ENCODE measurements at regions not wholly inside any gene's neighbourhood (a gene's known extent, or its start where the extent isn't known, plus 50 kb on each side); places are given as distances from the start of the nearest gene placed in this dataset.

DNA sequence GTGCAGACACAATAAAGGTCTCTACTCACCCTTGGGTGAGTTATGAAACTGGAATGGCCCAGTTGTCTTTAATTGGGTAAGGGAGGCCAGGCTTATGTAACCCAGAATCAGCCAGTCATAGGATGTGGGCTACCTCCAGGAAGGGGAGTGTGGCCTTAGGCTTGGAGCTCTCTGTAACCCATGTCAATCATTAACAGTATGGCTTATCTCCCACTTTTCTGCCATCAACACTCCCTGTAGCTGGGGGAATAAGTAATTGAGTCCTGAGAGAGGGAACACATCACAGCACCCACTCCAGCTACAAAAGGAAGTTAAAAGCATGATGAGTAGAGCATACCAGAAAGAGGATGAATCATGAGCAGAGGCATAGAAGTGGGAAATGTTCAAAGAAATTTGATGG, 327.0 kb upstream of the DUSP10 start:
- no peak overlapping the region for H2AFZ ChIP-seq (ENCODE audit: low read depth, low read length)
- H3K27ac ChIP-seq (ENCODE audit: low read length) = no peak overlapping the region
- no peaks in the 10 kb centered on the region for H3K79me2 ChIP-seq (replicated peaks; ENCODE audit: insufficient read depth, low read length)
- no peaks in the 10 kb centered on the region for H4K20me1 ChIP-seq (ENCODE audit: insufficient read depth)
- H3K27me3 ChIP-seq (ENCODE audit: insufficient read depth, low read depth, low read length) = no peaks in the 10 kb centered on the region
- no peaks in the 10 kb centered on the region for H3K36me3 ChIP-seq (ENCODE audit: insufficient read depth, low read length)
- no peaks in the 10 kb centered on the region for H3K9me3 ChIP-seq (ENCODE audit: low read length)
- no peak for TF ChIP-seq EZH2 (IDR thresholded peaks at IDR 0.05; ENCODE audit: borderline replicate concordance, insufficient read depth, low read length, poor library complexity, severe bottlenecking)
- no peak for TF ChIP-seq RAD21 (conservative IDR thresholded peaks at IDR 0.05)
- TF ChIP-seq EP300 (conservative IDR thresholded peaks at IDR 0.05; ENCODE audit: poor library complexity, severe bottlenecking) = no peak
- no peak for TF ChIP-seq TAF1 (IDR thresholded peaks at IDR 0.05; ENCODE audit: low read depth)
- TF ChIP-seq, protein P1, sequence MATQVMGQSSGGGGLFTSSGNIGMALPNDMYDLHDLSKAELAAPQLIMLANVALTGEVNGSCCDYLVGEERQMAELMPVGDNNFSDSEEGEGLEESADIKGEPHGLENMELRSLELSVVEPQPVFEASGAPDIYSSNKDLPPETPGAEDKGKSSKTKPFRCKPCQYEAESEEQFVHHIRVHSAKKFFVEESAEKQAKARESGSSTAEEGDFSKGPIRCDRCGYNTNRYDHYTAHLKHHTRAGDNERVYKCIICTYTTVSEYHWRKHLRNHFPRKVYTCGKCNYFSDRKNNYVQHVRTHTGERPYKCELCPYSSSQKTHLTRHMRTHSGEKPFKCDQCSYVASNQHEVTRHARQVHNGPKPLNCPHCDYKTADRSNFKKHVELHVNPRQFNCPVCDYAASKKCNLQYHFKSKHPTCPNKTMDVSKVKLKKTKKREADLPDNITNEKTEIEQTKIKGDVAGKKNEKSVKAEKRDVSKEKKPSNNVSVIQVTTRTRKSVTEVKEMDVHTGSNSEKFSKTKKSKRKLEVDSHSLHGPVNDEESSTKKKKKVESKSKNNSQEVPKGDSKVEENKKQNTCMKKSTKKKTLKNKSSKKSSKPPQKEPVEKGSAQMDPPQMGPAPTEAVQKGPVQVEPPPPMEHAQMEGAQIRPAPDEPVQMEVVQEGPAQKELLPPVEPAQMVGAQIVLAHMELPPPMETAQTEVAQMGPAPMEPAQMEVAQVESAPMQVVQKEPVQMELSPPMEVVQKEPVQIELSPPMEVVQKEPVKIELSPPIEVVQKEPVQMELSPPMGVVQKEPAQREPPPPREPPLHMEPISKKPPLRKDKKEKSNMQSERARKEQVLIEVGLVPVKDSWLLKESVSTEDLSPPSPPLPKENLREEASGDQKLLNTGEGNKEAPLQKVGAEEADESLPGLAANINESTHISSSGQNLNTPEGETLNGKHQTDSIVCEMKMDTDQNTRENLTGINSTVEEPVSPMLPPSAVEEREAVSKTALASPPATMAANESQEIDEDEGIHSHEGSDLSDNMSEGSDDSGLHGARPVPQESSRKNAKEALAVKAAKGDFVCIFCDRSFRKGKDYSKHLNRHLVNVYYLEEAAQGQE (IDR thresholded peaks at IDR 0.05; ENCODE audit: borderline replicate concordance) = no peak
- TF ChIP-seq POLR2AphosphoS5 (IDR thresholded peaks at IDR 0.05) = no peak
- no peak for TF ChIP-seq CTCF (IDR thresholded peaks at IDR 0.05; ENCODE audit: poor library complexity, severe bottlenecking)
- TF ChIP-seq MXI1 (conservative IDR thresholded peaks at IDR 0.05; ENCODE audit: poor library complexity, severe bottlenecking) = no peak
- TF ChIP-seq SMC3 (conservative IDR thresholded peaks at IDR 0.05; ENCODE audit: poor library complexity) = no peak
- H3K9ac ChIP-seq (ENCODE audit: low read length) = no peak overlapping the region
- no peak overlapping the region for H3K4me3 ChIP-seq (ENCODE audit: low read length)
- H3K4me2 ChIP-seq (ENCODE audit: low read length) = no peak overlapping the region
- H3K9me2 ChIP-seq (ENCODE audit: insufficient read depth, low read length) = no peaks in the 10 kb centered on the region
- no peaks in the 10 kb centered on the region for H3F3A ChIP-seq (ENCODE audit: insufficient read depth, low read length, poor library complexity, severe bottlenecking)

DNA sequence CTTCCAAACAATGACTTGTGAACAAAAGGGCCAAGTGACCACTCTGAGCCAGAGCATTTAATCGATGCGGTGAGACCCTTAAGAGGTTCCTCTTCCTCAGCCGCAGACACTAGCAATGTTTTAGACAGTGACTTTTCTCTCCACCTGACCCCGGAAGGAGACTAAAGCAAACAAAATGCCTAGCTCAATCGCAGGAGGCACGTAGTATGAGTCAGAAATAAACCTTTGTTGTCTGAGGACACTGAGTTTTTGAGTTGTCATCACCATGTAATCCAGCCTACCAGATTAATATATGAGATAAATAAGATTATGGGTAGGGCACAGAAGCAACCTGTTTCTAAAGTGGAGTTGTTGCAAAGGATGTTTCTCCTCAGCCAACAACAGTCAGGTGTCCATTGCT, 326.2 kb upstream of the DUSP10 start:
- Histone ChIP-seq H3K9me2 (ENCODE audit: insufficient read depth, low read length) (no peaks in the 10 kb centered on the region), H3K27me3 (ENCODE audit: insufficient read depth, low read depth, low read length) (no peaks in the 10 kb centered on the region), H3K9ac (ENCODE audit: low read length) (no peak overlapping the region), H4K20me1 (ENCODE audit: insufficient read depth) (no peaks in the 10 kb centered on the region), H3K36me3 (ENCODE audit: insufficient read depth, low read length) (no peaks in the 10 kb centered on the region), H3K9me3 (ENCODE audit: low read length) (no peaks in the 10 kb centered on the region), H3K27ac (ENCODE audit: low read length) (no peak overlapping the region), H3K4me3 (ENCODE audit: low read length) (no peak overlapping the region), H3K79me2 (replicated peaks; ENCODE audit: insufficient read depth, low read length) (no peaks in the 10 kb centered on the region), H2AFZ (ENCODE audit: low read depth, low read length) (no peak overlapping the region), H3K4me2 (ENCODE audit: low read length) (no peak overlapping the region), H3F3A (ENCODE audit: insufficient read depth, low read length, poor library complexity, severe bottlenecking) (no peaks in the 10 kb centered on the region)
- TF ChIP-seq POLR2AphosphoS5 (IDR thresholded peaks at IDR 0.05) = no peak
- TF ChIP-seq TAF1 (IDR thresholded peaks at IDR 0.05; ENCODE audit: low read depth) = no peak
- TF ChIP-seq EZH2 (IDR thresholded peaks at IDR 0.05; ENCODE audit: borderline replicate concordance, insufficient read depth, low read length, poor library complexity, severe bottlenecking) = no peak
- TF ChIP-seq RAD21 (conservative IDR thresholded peaks at IDR 0.05) = no peak
- TF ChIP-seq EP300 (conservative IDR thresholded peaks at IDR 0.05; ENCODE audit: poor library complexity, severe bottlenecking) = no peak
- no peak for TF ChIP-seq CTCF (IDR thresholded peaks at IDR 0.05; ENCODE audit: poor library complexity, severe bottlenecking)
- TF ChIP-seq MXI1 (conservative IDR thresholded peaks at IDR 0.05; ENCODE audit: poor library complexity, severe bottlenecking) = no peak
- TF ChIP-seq, protein P1 (IDR thresholded peaks at IDR 0.05; ENCODE audit: borderline replicate concordance) = no peak
- TF ChIP-seq SMC3 (conservative IDR thresholded peaks at IDR 0.05; ENCODE audit: poor library complexity) = no peak

Data from neural cell (in vitro differentiated cells).